Esophagus squamous epithelium (tissue), 5 donors: ENCODE measurements at regions not wholly inside any gene's neighbourhood (a gene's known extent, or its start where the extent isn't known, plus 50 kb on each side); places are given as distances from the start of the nearest gene placed in this dataset.

ENCODE experiments used
- DNase-seq: peaks from one replicate; lab custom pipeline; 2025; lab: John Stamatoyannopoulos, UW
- H3K27ac ChIP-seq, 4 donors: fragments of 200-600 bp; sonication (generic); one replicate each; pipeline ENCODE4 v1.5.1; 2016 to 2019; ENCODE audit warnings: mild to moderate bottlenecking in 1 of 4
- H3K27me3 ChIP-seq, 4 donors: fragments of 200-600 bp; sonication (generic); 1 replicate in 3 of 4; 2 replicates in 1 of 4; pipeline versions ENCODE4 v1.5.1 to v1.6.0; 2017 to 2021; ENCODE audit warnings: antibody characterized with exemption in 1 of 4
- H3K36me3 ChIP-seq, 3 donors: fragments of 200-600 bp; sonication (generic); one replicate each; pipeline ENCODE4 v1.5.1; 2016 to 2019
- H3K4me1 ChIP-seq, 3 donors: fragments of 200-600 bp; sonication (generic); one replicate each; pipeline ENCODE4 v1.5.1; 2017 to 2019
- H3K4me3 ChIP-seq, 4 donors: fragments of 200-600 bp; sonication (generic); 1 replicate in 3 of 4; 2 replicates in 1 of 4; pipeline ENCODE4 v1.5.1; 2016 to 2019; ENCODE audit warnings: mild to moderate bottlenecking in 2 of 4, moderate library complexity in 1 of 4
- H3K9me3 ChIP-seq, 3 donors: fragments of 200-600 bp; sonication (generic); one replicate each; pipeline ENCODE4 v1.5.1; 2016 to 2019
- CTCF ChIP-seq, 6 experiments: fragments of 450-650 bp in 4 of 6; fragments of 200-600 bp in 2 of 6; sonication (generic) in 2 of 6; IDR thresholded peaks; one replicate each; pipeline ENCODE4 v1.5.1; 2016 to 2019; ENCODE audit warnings: antibody characterized with exemption in 6 of 6, mild to moderate bottlenecking in 4 of 6, moderate library complexity in 4 of 6
- POLR2A ChIP-seq, 4 donors: fragments of 450-650 bp; IDR thresholded peaks; one replicate each; pipeline ENCODE4 v1.6.1; 2017; ENCODE audit warnings: antibody characterized with exemption in 4 of 4, mild to moderate bottlenecking in 4 of 4, moderate library complexity in 3 of 4
- WGBS, 2 donors: methylation state at CpG; one replicate each; pipeline ENCODE4 v1.1.5; 2018; 5-methylcytosine and 5-hydroxymethylcytosine counted together
- intact Hi-C: fragments of 100-400 bp; cut with DNase I; formaldehyde crosslinking; loops from one replicate; pipeline ENCODE4 v1.15.0; 2022
- donor health status: DM: yes; HTN: yes; CAD: no.

GRCh38 chr5:146965761-146966659 is 87.5 kb upstream of the PPP2R2B start:
- no peaks in the 10 kb centered on the region for H3K27me3 ChIP-seq

GRCh38 chr5:146967646-146968045 is 89.1 kb upstream of the PPP2R2B start:
- H3K27me3 ChIP-seq: no peaks in the 10 kb centered on the region
- no peak overlapping the region for H3K4me3 ChIP-seq
- TF ChIP-seq CTCF (IDR thresholded peaks at IDR 0.05) (no peak), POLR2A (IDR thresholded peaks at IDR 0.05) (no peak)
- 44 to 63% methylated on average over 5 of the region's 5 CpGs for WGBS, 2 donors
- intact Hi-C loops: loop anchor here (5.0 kb wide), 2 partner anchors 310 to 425 kb away; no protein-coding TSS in a partner anchor
- no peaks in the 10 kb centered on the region for H3K9me3 ChIP-seq
- no peaks in the 10 kb centered on the region for H3K36me3 ChIP-seq
- DNase-seq: no peak
- no peak overlapping the region for H3K27ac ChIP-seq
- H3K4me1 ChIP-seq: peaks cover 0 to 7% (median 0%) of the 10 kb centered on the region in 3 donors

More at GRCh38 chr5:146965761-146966659, 87.5 kb upstream of the PPP2R2B start:
- WGBS, 2 donors: 37 to 38% methylated on average over 15 of the region's 15 CpGs
- H3K9me3 ChIP-seq: no peaks in the 10 kb centered on the region
- peaks cover 0 to 7% (median 0%) of the 10 kb centered on the region in 3 donors for H3K4me1 ChIP-seq
- intact Hi-C loops: loop anchor here (5.0 kb wide), 2 partner anchors 309 to 424 kb away; no protein-coding TSS in a partner anchor
- H3K4me3 ChIP-seq: no peak overlapping the region
- peak; percentile 66 to 95 (median 91) for TF ChIP-seq CTCF (IDR thresholded peaks at IDR 0.05)
- no peak for TF ChIP-seq POLR2A (IDR thresholded peaks at IDR 0.05)
- no peaks in the 10 kb centered on the region for H3K36me3 ChIP-seq
- H3K27ac ChIP-seq: no peak overlapping the region
- no peak for DNase-seq

- 95 to 98% methylated on average over 2 of the region's 2 CpGs for WGBS, 2 donors
- intact Hi-C loops: no loop called here
These were observed 92.8 kb upstream of the PPP2R2B start for GRCh38 chr5:146971401-146971800.

DNA sequence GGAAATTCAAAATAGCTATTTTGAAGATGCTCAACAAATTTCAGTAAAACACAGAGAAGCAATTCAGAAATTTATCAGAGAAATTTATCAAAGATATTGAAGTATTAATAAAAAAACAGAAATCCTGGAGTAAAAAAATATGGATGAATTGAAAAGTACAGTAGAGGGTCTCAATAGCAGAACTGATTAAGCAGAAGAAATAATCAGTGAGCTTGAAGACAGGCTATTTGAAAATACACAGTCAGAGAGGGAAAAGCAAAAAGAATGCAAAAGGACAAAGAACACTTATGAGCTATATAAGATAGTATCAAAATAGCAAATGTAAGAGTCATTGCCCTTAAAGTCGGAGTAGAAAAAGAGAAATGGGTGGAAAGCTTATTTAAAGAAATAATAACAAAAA is 107.9 kb upstream of the PPP2R2B start:
- H3K36me3 ChIP-seq: no peaks in the 10 kb centered on the region
- 64 to 86% methylated on average over 1 of the region's 1 CpG for WGBS, 2 donors
- H3K9me3 ChIP-seq: peaks cover 0 to 15% (median 0%) of the 10 kb centered on the region in 3 donors
- no peaks in the 10 kb centered on the region for H3K27me3 ChIP-seq
- H3K27ac ChIP-seq: no peak overlapping the region
- intact Hi-C loops: no loop called here
- DNase-seq: no peak
- H3K4me1 ChIP-seq: no peaks in the 10 kb centered on the region
- no peak overlapping the region for H3K4me3 ChIP-seq
- TF ChIP-seq POLR2A (IDR thresholded peaks at IDR 0.05) (no peak), CTCF (IDR thresholded peaks at IDR 0.05) (no peak)

More at GRCh38 chr5:146971401-146971800, 92.8 kb upstream of the PPP2R2B start:
- no peak for TF ChIP-seq POLR2A (IDR thresholded peaks at IDR 0.05)
- TF ChIP-seq CTCF (IDR thresholded peaks at IDR 0.05): no peak
- H3K9me3 ChIP-seq: no peaks in the 10 kb centered on the region
- H3K4me3 ChIP-seq: no peak overlapping the region
- H3K36me3 ChIP-seq: no peaks in the 10 kb centered on the region
- DNase-seq: no peak
- no peak overlapping the region for H3K27ac ChIP-seq
- no peaks in the 10 kb centered on the region for H3K4me1 ChIP-seq
- H3K27me3 ChIP-seq: no peaks in the 10 kb centered on the region

DNA sequence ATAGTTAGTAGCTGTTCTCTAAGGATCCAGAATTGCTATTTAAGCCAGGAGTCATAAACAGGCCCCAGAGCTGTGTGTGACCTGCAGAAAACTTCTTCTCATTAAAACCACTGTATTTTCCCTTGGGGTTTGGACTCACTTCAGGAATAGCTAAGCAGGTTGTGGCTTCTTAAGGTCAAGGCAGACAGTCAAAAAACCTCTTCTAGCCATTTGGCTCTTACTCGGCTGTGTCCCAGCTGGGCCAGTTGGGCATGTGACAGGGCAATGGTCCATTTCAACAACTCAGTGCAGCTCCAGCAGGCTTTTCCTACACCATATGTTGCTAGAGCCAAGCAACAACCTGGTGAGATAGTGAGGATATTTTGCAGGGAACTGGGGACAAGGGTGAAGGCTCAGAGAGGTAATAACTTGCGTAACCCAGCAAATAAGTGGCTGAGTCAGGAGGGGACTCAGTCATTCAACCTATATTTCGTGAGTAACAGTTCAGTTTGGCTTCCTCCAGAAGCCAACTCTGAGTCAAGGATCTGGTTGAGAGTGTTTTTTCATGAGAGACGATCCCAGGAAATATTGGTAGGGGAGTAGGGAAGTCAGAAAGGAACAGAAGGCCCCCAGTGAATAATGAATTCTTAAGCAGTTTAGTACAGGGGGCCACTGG is 115.4 kb upstream of the PPP2R2B start:
- Histone ChIP-seq H3K4me1 (no peaks in the 10 kb centered on the region), H3K36me3 (no peaks in the 10 kb centered on the region), H3K27ac (no peak overlapping the region), H3K27me3 (no peaks in the 10 kb centered on the region), H3K4me3 (no peak overlapping the region), H3K9me3 (no peaks in the 10 kb centered on the region)
- DNase-seq: no peak
- intact Hi-C loops: no loop called here
- WGBS, 2 donors: 54 to 67% methylated on average over 3 to 4 of the region's 4 CpGs
- TF ChIP-seq CTCF (IDR thresholded peaks at IDR 0.05) (no peak), POLR2A (IDR thresholded peaks at IDR 0.05) (no peak)
